ENCODE measurements at regions not wholly inside any gene's neighbourhood (a gene's known extent, or its start where the extent isn't known, plus 50 kb on each side); places are given as distances from the start of the nearest gene placed in this dataset.
A peak's percentile ranks its signal among the peaks of the same experiment; 100 is the strongest.

DNA sequence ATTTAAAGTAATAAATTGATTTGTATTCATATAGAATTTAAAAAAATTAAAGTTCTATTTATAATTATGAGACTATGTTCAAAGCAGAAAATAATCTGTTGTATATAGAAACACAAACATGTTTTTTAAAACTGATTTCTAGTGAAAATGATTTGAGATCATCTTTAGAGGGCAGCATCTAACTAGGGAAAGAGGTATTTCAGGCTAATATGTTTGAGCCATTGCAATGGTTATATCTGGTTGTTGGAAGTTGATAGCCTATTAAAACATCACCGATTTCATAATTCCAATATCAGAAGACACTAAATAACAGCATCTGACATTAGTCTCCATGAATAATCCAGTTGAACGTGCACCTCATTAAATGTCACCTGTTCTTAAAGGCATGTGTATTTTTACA is 79.8 kb upstream of the SLITRK6 start:
- TF ChIP-seq, protein P1, sequence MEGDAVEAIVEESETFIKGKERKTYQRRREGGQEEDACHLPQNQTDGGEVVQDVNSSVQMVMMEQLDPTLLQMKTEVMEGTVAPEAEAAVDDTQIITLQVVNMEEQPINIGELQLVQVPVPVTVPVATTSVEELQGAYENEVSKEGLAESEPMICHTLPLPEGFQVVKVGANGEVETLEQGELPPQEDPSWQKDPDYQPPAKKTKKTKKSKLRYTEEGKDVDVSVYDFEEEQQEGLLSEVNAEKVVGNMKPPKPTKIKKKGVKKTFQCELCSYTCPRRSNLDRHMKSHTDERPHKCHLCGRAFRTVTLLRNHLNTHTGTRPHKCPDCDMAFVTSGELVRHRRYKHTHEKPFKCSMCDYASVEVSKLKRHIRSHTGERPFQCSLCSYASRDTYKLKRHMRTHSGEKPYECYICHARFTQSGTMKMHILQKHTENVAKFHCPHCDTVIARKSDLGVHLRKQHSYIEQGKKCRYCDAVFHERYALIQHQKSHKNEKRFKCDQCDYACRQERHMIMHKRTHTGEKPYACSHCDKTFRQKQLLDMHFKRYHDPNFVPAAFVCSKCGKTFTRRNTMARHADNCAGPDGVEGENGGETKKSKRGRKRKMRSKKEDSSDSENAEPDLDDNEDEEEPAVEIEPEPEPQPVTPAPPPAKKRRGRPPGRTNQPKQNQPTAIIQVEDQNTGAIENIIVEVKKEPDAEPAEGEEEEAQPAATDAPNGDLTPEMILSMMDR (conservative IDR thresholded peaks at IDR 0.05; ENCODE audit: low read depth, low read length), result peak; percentile 23; the same call in 1 of the 2 replicates
- TF ChIP-seq EZH2 (IDR thresholded peaks at IDR 0.05; ENCODE audit: borderline replicate concordance, low read depth, low read length, poor library complexity, severe bottlenecking), result no peak

Data from A673 (cell line).